H1 (cell line): ENCODE measurements at regions not wholly inside any gene's neighbourhood (a gene's known extent, or its start where the extent isn't known, plus 50 kb on each side); places are given as distances from the start of the nearest gene placed in this dataset.

Experiments used
- CTCF ChIA-PET: fragments of 300-600 bp; sonication (Branson Sonifier 250); formaldehyde crosslinking; loops from one replicate; lab custom pipeline; 2021; ENCODE audit not compliant: partially characterized antibody; lab: Charles Lee
- POLR2A ChIA-PET: fragments of 300-600 bp; sonication (Branson Sonifier 250); formaldehyde crosslinking; loops from one replicate; lab custom pipeline; 2021; ENCODE audit warnings: inconsistent platforms; ENCODE audit not compliant: partially characterized antibody; lab: Charles Lee
- DNase-seq, 2 experiments: peaks; one replicate each; pipeline versions ENCODE4 v3.0.0 to v3.0.0-alpha.2; 2010 to 2022; ENCODE audit warnings: low spot score in 2 of 2, low read depth in 1 of 2, mixed read lengths in 1 of 2
- FAIRE-seq: peaks from 2 replicates; lab custom pipeline; 2011; peaks lifted over from hg19 to GRCh38; lab: Jason Lieb, UNC
- H2AFZ ChIP-seq: 2 replicates; pipeline ENCODE4 v1.8.1; 2012; ENCODE audit warnings: low read length, inconsistent platforms
- H2AK5ac ChIP-seq: 2 replicates; pipeline ENCODE4 v1.6.1; 2013; ENCODE audit warnings: low read depth, low read length
- H2BK120ac ChIP-seq: replicated peaks from 2 replicates; pipeline ENCODE3; 2013; ENCODE audit warnings: low read depth, low read length, inconsistent platforms
- H2BK12ac ChIP-seq: 2 replicates; pipeline ENCODE4 v1.6.1; 2013; ENCODE audit warnings: low read depth, low read length
- H2BK15ac ChIP-seq: 2 replicates; pipeline ENCODE4 v1.6.1; 2013; ENCODE audit warnings: low read length
- H2BK20ac ChIP-seq: 2 replicates; pipeline ENCODE4 v1.6.1; 2013; ENCODE audit warnings: low read length
- H2BK5ac ChIP-seq: 2 replicates; pipeline ENCODE4 v1.6.1; 2013; ENCODE audit warnings: low read depth, low read length
- H3K14ac ChIP-seq: 2 replicates; pipeline ENCODE4 v1.6.1; 2013; ENCODE audit warnings: inconsistent platforms; ENCODE audit not compliant: insufficient read length
- H3K18ac ChIP-seq: 2 replicates; pipeline ENCODE4 v1.6.1; 2013; ENCODE audit warnings: low read length; ENCODE audit errors: extremely low read depth
- H3K23ac ChIP-seq: 2 replicates; pipeline ENCODE4 v1.6.1; 2013; ENCODE audit warnings: inconsistent platforms; ENCODE audit not compliant: insufficient read length
- H3K23me2 ChIP-seq: 2 replicates; pipeline ENCODE4 v1.6.1; 2013; ENCODE audit warnings: low read depth, low read length
- H3K27ac ChIP-seq: 2 replicates; pipeline ENCODE4 v1.6.1; 2011; ENCODE audit warnings: low read depth, low read length, inconsistent platforms
- H3K27me3 ChIP-seq, 4 experiments: replicated peaks in 1 of 4; 1 replicate in 1 of 4; 2 replicates in 3 of 4; pipeline versions ENCODE4 v1.6.1 to v1.8.1; 2011 to 2013; ENCODE audit warnings: low read length in 3 of 4, mild to moderate bottlenecking in 3 of 4, inconsistent platforms in 2 of 4, mixed read lengths in 2 of 4, moderate library complexity in 1 of 4; ENCODE audit not compliant: control insufficient read depth in 3 of 4, insufficient read depth in 3 of 4; ENCODE audit errors: extremely low read depth in 1 of 4
- H3K36me3 ChIP-seq, 4 experiments: 2 replicates each; pipeline versions ENCODE4 v1.6.1 to v1.8.1; 2011 to 2013; ENCODE audit warnings: mild to moderate bottlenecking in 4 of 4, low read length in 3 of 4, moderate library complexity in 2 of 4, control low read depth in 1 of 4, inconsistent platforms in 1 of 4; ENCODE audit not compliant: insufficient read depth in 4 of 4, control insufficient read depth in 2 of 4
- H3K4ac ChIP-seq: replicated peaks from 2 replicates; pipeline ENCODE3; 2013; ENCODE audit warnings: low read length, low read depth, mixed read lengths, inconsistent platforms; ENCODE audit not compliant: insufficient read length
- H3K4me1 ChIP-seq, 4 experiments: replicated peaks in 1 of 4; 1 replicate in 1 of 4; 2 replicates in 3 of 4; pipeline versions ENCODE4 v1.6.1 to v1.8.1; 2011 to 2013; ENCODE audit warnings: low read length in 3 of 4, inconsistent platforms in 2 of 4, mixed read lengths in 1 of 4; ENCODE audit not compliant: insufficient read depth in 4 of 4, control insufficient read depth in 3 of 4
- H3K4me2 ChIP-seq, 2 experiments: 2 replicates each; pipeline versions ENCODE4 v1.6.1 to v1.8.1; 2011 to 2013; ENCODE audit warnings: low read depth in 2 of 2, low read length in 2 of 2, control low read depth in 1 of 2, inconsistent platforms in 1 of 2, mild to moderate bottlenecking in 1 of 2; ENCODE audit not compliant: insufficient read depth in 1 of 2
- H3K4me3 ChIP-seq, 4 experiments: fragments of 200-600, 300-600 bp in 1 of 4; sonication (generic), shearing (Covaris generic), sonication (Bioruptor Twin) in 1 of 4; 2 replicates each; pipeline versions ENCODE4 v1.5.1 to v1.8.1; 2011 to 2016; ENCODE audit warnings: low read length in 4 of 4, low read depth in 3 of 4, control low read depth in 2 of 4, inconsistent platforms in 2 of 4, mild to moderate bottlenecking in 2 of 4, mixed read lengths in 1 of 4, moderate library complexity in 1 of 4; ENCODE audit not compliant: insufficient read depth in 2 of 4; ENCODE audit errors: extremely low read depth in 1 of 4
- H3K56ac ChIP-seq: replicated peaks from 2 replicates; pipeline ENCODE3; 2013; ENCODE audit warnings: low read depth, mild to moderate bottlenecking, mixed read lengths, low read length, inconsistent platforms; ENCODE audit not compliant: insufficient read length
- H3K79me1 ChIP-seq: 2 replicates; pipeline ENCODE4 v1.6.1; 2013; ENCODE audit warnings: low read depth, low read length, control low read depth
- H3K79me2 ChIP-seq, 2 experiments: 2 replicates each; pipeline versions ENCODE4 v1.6.1 to v1.8.1; 2012 to 2013; ENCODE audit warnings: low read length in 2 of 2, mild to moderate bottlenecking in 2 of 2, inconsistent platforms in 1 of 2; ENCODE audit not compliant: insufficient read depth in 2 of 2, control insufficient read depth in 1 of 2
- H3K9ac ChIP-seq, 4 experiments: replicated peaks in 1 of 4; 1 replicate in 1 of 4; 2 replicates in 3 of 4; pipeline versions ENCODE4 v1.6.1 to v1.8.1; 2011 to 2013; ENCODE audit warnings: low read depth in 3 of 4, low read length in 3 of 4, control low read depth in 2 of 4, mild to moderate bottlenecking in 2 of 4, moderate library complexity in 2 of 4, inconsistent platforms in 1 of 4; ENCODE audit errors: extremely low read depth in 1 of 4
- H3K9me3 ChIP-seq, 2 experiments: 2 replicates each; pipeline versions ENCODE4 v1.6.1 to v1.8.1; 2012 to 2013; ENCODE audit warnings: mild to moderate bottlenecking in 2 of 2, moderate library complexity in 2 of 2, control low read depth in 1 of 2, inconsistent platforms in 1 of 2, low read depth in 1 of 2, low read length in 1 of 2, mixed read lengths in 1 of 2; ENCODE audit not compliant: insufficient read depth in 2 of 2
- H4K20me1 ChIP-seq, 2 experiments: replicated peaks in 1 of 2; 2 replicates each; pipeline versions ENCODE3 to v1.8.1; 2011 to 2013; ENCODE audit warnings: inconsistent platforms in 2 of 2, low read length in 2 of 2, mild to moderate bottlenecking in 1 of 2; ENCODE audit not compliant: insufficient read depth in 2 of 2, control insufficient read depth in 1 of 2
- H4K5ac ChIP-seq: 2 replicates; pipeline ENCODE4 v1.6.1; 2013; ENCODE audit warnings: low read length, low read depth, mixed read lengths, inconsistent platforms; ENCODE audit not compliant: insufficient read length
- H4K8ac ChIP-seq: 2 replicates; pipeline ENCODE4 v1.8.0; 2013; ENCODE audit warnings: mild to moderate bottlenecking, moderate library complexity, low read length, inconsistent platforms; ENCODE audit not compliant: insufficient read depth; ENCODE audit errors: extremely low read depth
- H4K91ac ChIP-seq: replicated peaks from 2 replicates; pipeline ENCODE3; 2013; ENCODE audit warnings: low read length, mixed read lengths, inconsistent platforms; ENCODE audit not compliant: insufficient read length
- JUND ChIP-seq: IDR thresholded peaks from 2 replicates; pipeline ENCODE4 v1.6.1; 2011; ENCODE audit warnings: mild to moderate bottlenecking, improper control_type of control experiment, low read length
- RAD21 ChIP-seq, 2 experiments: IDR thresholded peaks in 1 of 2; conservative IDR thresholded peaks in 1 of 2; 2 replicates each; pipeline ENCODE4 v1.6.1; 2011; ENCODE audit warnings: low read depth in 2 of 2, low read length in 2 of 2, improper control_type of control experiment in 1 of 2, inconsistent platforms in 1 of 2, mild to moderate bottlenecking in 1 of 2, moderate library complexity in 1 of 2
- WGBS, 2 experiments: shearing (Covaris generic) in 1 of 2; methylation state at CpG; one replicate each; pipeline versions ENCODE4 v1.1.6 to v1.1.7; 2013 to 2015; ENCODE audit warnings: low lambda C conversion rate in 2 of 2, mixed read lengths in 2 of 2, inconsistent platforms in 1 of 2, low coverage in 1 of 2, missing lambda C conversion rate in 1 of 2; ENCODE audit not compliant: insufficient replicate concordance in 2 of 2, insufficient coverage in 1 of 2, insufficient read length in 1 of 2; ENCODE audit errors: extremely low coverage in 1 of 2, missing lambda C conversion rate in 1 of 2; 5-methylcytosine and 5-hydroxymethylcytosine counted together

- Histone ChIP-seq H3K79me2 (no peaks in the 10 kb centered on the region; a peak in 1 of 4 replicates), H2BK12ac (no peak overlapping the region), H2BK120ac (no peak overlapping the region), H2BK20ac (no peak overlapping the region), H3K18ac (no peak overlapping the region), H3K27ac (no peak overlapping the region), H4K91ac (no peak overlapping the region), H3K4me2 (no peak overlapping the region), H3K23me2 (no peaks in the 10 kb centered on the region), H3K56ac (no peak overlapping the region), H3K36me3 (no peaks in the 10 kb centered on the region), H4K8ac (no peak overlapping the region), H2BK15ac (no peak overlapping the region), H3K23ac (no peak overlapping the region), H3K79me1 (no peaks in the 10 kb centered on the region), H3K4me3 (no peak overlapping the region), H3K4me1 (peaks cover 0 to 3% (median 0%) of the 10 kb centered on the region in 4 experiments; a peak in 2 of 7 replicates), H2BK5ac (no peak overlapping the region), H4K5ac (no peak overlapping the region), H3K27me3 (no peaks in the 10 kb centered on the region), H3K9ac (no peak overlapping the region), H3K14ac (no peak overlapping the region), H4K20me1 (no peaks in the 10 kb centered on the region), H3K4ac (no peak overlapping the region), H2AFZ (no peak overlapping the region), H2AK5ac (no peak overlapping the region), H3K9me3 (peaks cover 11 to 12% of the 10 kb centered on the region in 2 experiments; a peak in 3 of 4 replicates)
- no peak for TF ChIP-seq JUND
- TF ChIP-seq RAD21 (IDR thresholded peaks at IDR 0.05 in 1 of 2, conservative IDR thresholded peaks at IDR 0.05 in 1 of 2; ENCODE audit: low read depth in 2 of 2, low read length in 2 of 2), result peak; percentile 5 to 15; a peak in 1 of 4 replicates
- CTCF ChIA-PET, result interaction anchor here (0.6 kb wide), 1 partner anchor 31 kb away, joined by 3 read pairs; no protein-coding TSS in a partner anchor
- POLR2A ChIA-PET, result no interaction called here
- 93% methylated on average over 5 of the region's 5 CpGs; no CpG with 5 or more reads in 1 of the 2 experiments for WGBS, 2 experiments
- DNase-seq (no peak), FAIRE-seq (no peak)
These were observed 100.9 kb upstream of the IGFBP7 start for GRCh38 chr4:57211131-57211530.
